GM18520 (cell line): ENCODE measurements at regions not wholly inside any gene's neighbourhood (a gene's known extent, or its start where the extent isn't known, plus 50 kb on each side); places are given as distances from the start of the nearest gene placed in this dataset.

Experiments used
- ATAC-seq: cut with Tn5 transposase; IDR thresholded peaks from one replicate; pipeline ENCODE4 v1.9.1; 2021; ENCODE audit not compliant: unreplicated experiment

- no peak for ATAC-seq
Observed at GRCh38 chr4:4749137-4749536, 110.3 kb upstream of the MSX1 start.

GRCh38 chr4:4746444-4746843 lies 113.0 kb upstream of the MSX1 start:
- ATAC-seq = no peak

- no peak for ATAC-seq
Observed at GRCh38 chr4:4740071-4740470, 119.4 kb upstream of the MSX1 start.

- no peak for ATAC-seq
Observed at GRCh38 chr4:4735870-4736269, 123.6 kb upstream of the MSX1 start.

GRCh38 chr4:4735136-4735750 lies 124.2 kb upstream of the MSX1 start:
- ATAC-seq = no peak

- ATAC-seq = no peak
Observed at GRCh38 chr4:4734425-4734824, 125.0 kb upstream of the MSX1 start.

GRCh38 chr4:4733663-4734062 lies 125.8 kb upstream of the MSX1 start:
- no peak for ATAC-seq

- no peak for ATAC-seq
Observed at GRCh38 chr4:4730249-4730648, 129.2 kb upstream of the MSX1 start.

- ATAC-seq = no peak
Observed at GRCh38 chr4:4729206-4729605, 130.3 kb upstream of the MSX1 start.

GRCh38 chr4:4727536-4727935 lies 131.9 kb upstream of the MSX1 start:
- no peak for ATAC-seq

GRCh38 chr4:4726051-4726450 lies 133.4 kb upstream of the MSX1 start:
- ATAC-seq = no peak

- no peak for ATAC-seq
Observed at GRCh38 chr4:4724321-4724720, 135.1 kb upstream of the MSX1 start.

GRCh38 chr4:4721636-4722035 lies 137.8 kb upstream of the MSX1 start:
- no peak for ATAC-seq

- no peak for ATAC-seq
Observed at GRCh38 chr4:4720646-4721045, 138.8 kb upstream of the MSX1 start.

GRCh38 chr4:4719436-4719835 lies 140.0 kb upstream of the MSX1 start:
- no peak for ATAC-seq

- no peak for ATAC-seq
Observed at GRCh38 chr4:4717692-4718091, 141.8 kb upstream of the MSX1 start.

GRCh38 chr4:4714331-4714730 lies 145.1 kb upstream of the MSX1 start:
- no peak for ATAC-seq

GRCh38 chr4:4712800-4713528 lies 146.5 kb upstream of the MSX1 start:
- ATAC-seq = no peak

- ATAC-seq = no peak
Observed at GRCh38 chr4:4711902-4712301, 147.6 kb upstream of the MSX1 start.

- ATAC-seq = no peak
Observed at GRCh38 chr4:4709736-4710135, 149.7 kb upstream of the MSX1 start.

- no peak for ATAC-seq
Observed at GRCh38 chr4:4704267-4704666, 155.2 kb upstream of the MSX1 start.

GRCh38 chr4:4697584-4697983 lies 155.7 kb upstream of the STX18 start:
- ATAC-seq = no peak

GRCh38 chr4:4696530-4696929 lies 154.7 kb upstream of the STX18 start:
- ATAC-seq = no peak
